CD4-positive, alpha-beta T cell (primary cell): ENCODE measurements at regions not wholly inside any gene's neighbourhood (a gene's known extent, or its start where the extent isn't known, plus 50 kb on each side); places are given as distances from the start of the nearest gene placed in this dataset.

Experiments
- ATAC-seq: fragments of 200-7000 bp; cut with Tn5 transposase; one replicate; pipeline ENCODE4 v1.10.0; 2022; ENCODE audit warnings: mild to moderate bottlenecking; ENCODE audit not compliant: poor library complexity
- CTCF ChIA-PET: fragments of 350-600 bp; sonication (Branson Sonifier 250); formaldehyde crosslinking; loops from one replicate; lab custom pipeline; 2021; ENCODE audit warnings: antibody characterized with exemption, inconsistent platforms; lab: Charles Lee
- POLR2A ChIA-PET: fragments of 350-600 bp; sonication (Branson Sonifier 250); formaldehyde crosslinking; loops from one replicate; lab custom pipeline; 2021; ENCODE audit warnings: antibody characterized with exemption, inconsistent platforms; lab: Charles Lee
- DNase-seq, 14 experiments: peaks; one replicate each; pipeline ENCODE4 v3.0.0-alpha.2; 2013 to 2020; ENCODE audit warnings: mixed read lengths in 2 of 14
- H3K27ac ChIP-seq, 2 donors: one replicate each; pipeline versions ENCODE4 v1.5.1 to v1.7.0; 2013; ENCODE audit warnings: low read length in 2 of 2, low read depth in 1 of 2, mild to moderate bottlenecking in 1 of 2
- H3K27me3 ChIP-seq, 2 experiments: 1 replicate in 1 of 2; 2 replicates in 1 of 2; pipeline versions ENCODE4 v1.6.1 to v1.7.0; 2013; ENCODE audit warnings: low read length in 2 of 2, control low read depth in 1 of 2, mild to moderate bottlenecking in 1 of 2, moderate library complexity in 1 of 2; ENCODE audit not compliant: insufficient read depth in 2 of 2, control insufficient read depth in 1 of 2
- H3K36me3 ChIP-seq: one replicate; pipeline ENCODE4 v1.6.1; 2013; ENCODE audit warnings: low read length, control low read depth; ENCODE audit not compliant: insufficient read depth
- H3K4me1 ChIP-seq: one replicate; pipeline ENCODE4 v1.6.1; 2013; ENCODE audit warnings: low read length, control low read depth; ENCODE audit not compliant: insufficient read depth
- H3K4me3 ChIP-seq: one replicate; pipeline ENCODE4 v1.5.1; 2013; ENCODE audit warnings: mild to moderate bottlenecking, low read length, moderate library complexity
- H3K9me3 ChIP-seq, 2 experiments: 1 replicate in 1 of 2; 2 replicates in 1 of 2; pipeline versions ENCODE4 v1.6.1 to v1.7.0; 2013; ENCODE audit warnings: low read length in 2 of 2, mild to moderate bottlenecking in 2 of 2, control low read depth in 1 of 2, moderate library complexity in 1 of 2; ENCODE audit not compliant: control insufficient read depth in 1 of 2, insufficient read depth in 1 of 2
- H3K27ac Mint-ChIP-seq: one replicate; pipeline ENCODE4 v1.8.0; 2020; ENCODE audit warnings: mixed read lengths
- H3K27me3 Mint-ChIP-seq: one replicate; pipeline ENCODE4 v1.8.0; 2021; ENCODE audit warnings: mixed read lengths
- H3K36me3 Mint-ChIP-seq: one replicate; pipeline ENCODE4 v1.8.0; 2021; ENCODE audit warnings: low read depth, mixed read lengths
- H3K4me1 Mint-ChIP-seq: one replicate; pipeline ENCODE4 v1.8.0; 2021; ENCODE audit warnings: low read depth, mixed read lengths
- H3K4me3 Mint-ChIP-seq: one replicate; pipeline ENCODE4 v1.8.0; 2020; ENCODE audit warnings: mild to moderate bottlenecking, mixed read lengths
- H3K9me3 Mint-ChIP-seq: one replicate; pipeline ENCODE4 v1.8.0; 2020; ENCODE audit warnings: mixed read lengths
- CTCF ChIP-seq: fragments of 200-600 bp; IDR thresholded peaks from one replicate; pipeline ENCODE4 v1.8.0; 2022; ENCODE audit warnings: antibody characterized with exemption, mild to moderate bottlenecking
- intact Hi-C, 2 experiments: fragments of 100-400 bp; cut with DNase I in 1 of 2; cut with micrococcal nuclease in 1 of 2; formaldehyde crosslinking; loops; one replicate each; pipeline versions ENCODE4 v1.15.1 to v1.9.0; 2023 to 2025; cut with DNase I, micrococcal nuclease

DNA sequence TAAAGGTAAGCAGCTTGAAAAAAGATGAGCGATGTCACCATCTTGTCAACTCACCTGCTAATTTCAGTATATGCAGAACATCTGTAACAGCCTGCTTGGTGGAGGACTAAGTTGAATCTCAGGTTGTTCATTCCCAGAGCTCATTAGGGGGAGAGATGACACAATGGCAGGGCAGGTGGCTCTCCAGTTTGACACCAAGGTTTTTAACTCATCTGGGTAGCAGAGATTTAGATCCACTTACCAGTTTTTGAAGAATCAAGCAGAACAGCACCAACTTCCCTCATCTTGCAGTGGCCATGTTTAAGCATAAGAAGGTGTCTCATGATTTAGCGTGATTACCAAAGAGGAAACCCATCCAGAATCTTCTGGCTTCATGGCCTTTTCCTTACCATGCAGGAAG, 168.3 kb downstream of the TSHZ3 start:
- DNase-seq (no peak), ATAC-seq (no peak)
- intact Hi-C loops, result no loop called here
- Histone ChIP-seq H3K4me3 (no peak overlapping the region), H3K27ac (no peak overlapping the region), H3K36me3 (no peaks in the 10 kb centered on the region), H3K27me3 (peaks cover 0 to 3% of the 10 kb centered on the region in 2 experiments), H3K4me1 (no peaks in the 10 kb centered on the region), H3K9me3 (no peaks in the 10 kb centered on the region)
- CTCF ChIA-PET, result no interaction called here
- H3K9me3 Mint-ChIP-seq, result no peaks in the 10 kb centered on the region
- no peaks in the 10 kb centered on the region for H3K4me1 Mint-ChIP-seq
- H3K36me3 Mint-ChIP-seq, result no peaks in the 10 kb centered on the region
- TF ChIP-seq CTCF, result no peak
- H3K27me3 Mint-ChIP-seq, result peaks cover 10% of the 10 kb centered on the region
- POLR2A ChIA-PET, result no interaction called here
- H3K27ac Mint-ChIP-seq, result no peak overlapping the region
- H3K4me3 Mint-ChIP-seq, result no peak overlapping the region

- Mint-ChIP-seq H3K36me3 (no peaks in the 10 kb centered on the region), H3K27ac (no peak overlapping the region), H3K4me3 (no peak overlapping the region), H3K27me3 (peaks cover 14% of the 10 kb centered on the region), H3K4me1 (no peaks in the 10 kb centered on the region), H3K9me3 (no peaks in the 10 kb centered on the region)
- ATAC-seq (no peak), DNase-seq (no peak)
- Histone ChIP-seq H3K27me3 (peaks cover 3 to 5% of the 10 kb centered on the region in 2 experiments), H3K36me3 (no peaks in the 10 kb centered on the region), H3K4me1 (no peaks in the 10 kb centered on the region), H3K9me3 (no peaks in the 10 kb centered on the region), H3K27ac (no peak overlapping the region), H3K4me3 (no peak overlapping the region)
- ChIA-PET CTCF (no interaction called here), POLR2A (no interaction called here)
- intact Hi-C loops, result no loop called here
- TF ChIP-seq CTCF, result no peak
Observed at GRCh38 chr19:31179471-31179852, 169.8 kb downstream of the TSHZ3 start.

DNA sequence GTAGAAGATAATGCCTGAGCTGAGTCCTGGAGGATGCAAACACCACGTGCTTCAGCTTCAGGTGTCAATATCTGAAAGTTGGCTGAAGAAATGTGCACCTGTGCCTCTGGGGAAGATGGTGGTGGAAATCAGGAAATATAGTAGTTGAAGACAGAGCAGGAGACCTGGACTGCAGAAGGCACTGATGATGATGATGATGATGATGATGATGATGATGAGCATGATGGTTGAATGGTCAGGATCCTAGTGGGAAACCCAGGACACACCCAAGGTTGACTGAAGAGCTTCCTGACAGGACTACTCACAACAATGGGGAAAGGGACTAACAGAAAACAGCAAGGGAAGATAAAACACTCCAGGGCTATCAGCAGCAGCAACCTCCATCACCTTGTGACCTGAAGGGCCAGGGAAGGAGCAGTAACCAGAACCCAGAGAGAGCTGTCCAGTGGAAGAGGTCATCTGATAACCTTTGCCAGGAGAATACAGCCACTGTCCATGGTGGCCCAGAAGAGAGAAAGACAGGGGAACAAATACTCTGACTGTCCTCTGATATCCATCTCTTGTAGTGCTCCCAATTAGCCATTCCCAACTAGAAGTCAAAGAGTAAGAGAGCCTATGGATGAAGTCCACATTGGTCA, 170.3 kb downstream of the TSHZ3 start:
- Histone ChIP-seq H3K27me3 (peaks cover 3 to 5% of the 10 kb centered on the region in 2 experiments), H3K27ac (no peak overlapping the region), H3K9me3 (no peaks in the 10 kb centered on the region), H3K4me3 (no peak overlapping the region), H3K4me1 (no peaks in the 10 kb centered on the region), H3K36me3 (no peaks in the 10 kb centered on the region)
- DNase-seq (no peak), ATAC-seq (no peak)
- Mint-ChIP-seq H3K27me3 (peaks cover 16% of the 10 kb centered on the region), H3K27ac (no peak overlapping the region), H3K36me3 (no peaks in the 10 kb centered on the region), H3K4me3 (no peak overlapping the region), H3K4me1 (no peaks in the 10 kb centered on the region), H3K9me3 (no peaks in the 10 kb centered on the region)
- ChIA-PET POLR2A (no interaction called here), CTCF (no interaction called here)
- no peak for TF ChIP-seq CTCF
- intact Hi-C loops, result no loop called here
